SK-N-SH treated with all-trans-retinoic acid at 6 μM for 48 hours (cell line): ENCODE measurements at regions not wholly inside any gene's neighbourhood (a gene's known extent, or its start where the extent isn't known, plus 50 kb on each side); places are given as distances from the start of the nearest gene placed in this dataset.

Experiments used
- ATAC-seq: fragments of 200-7000 bp; cut with Tn5 transposase; 3 replicates; pipeline ENCODE4 v1.9.1; 2020; ENCODE audit warnings: mild to moderate bottlenecking, moderate library complexity
- ARNTL ChIP-seq: fragments of 450-650 bp; formaldehyde crosslinking; IDR thresholded peaks from 2 replicates; pipeline ENCODE4 v1.5.0; 2020; ENCODE audit warnings: low read depth, mild to moderate bottlenecking, moderate library complexity, borderline replicate concordance
- CSDC2 ChIP-seq: fragments of 250-450 bp; sonication (Bioruptor Pico); IDR thresholded peaks from 2 replicates; pipeline ENCODE4 v1.5.0; 2020; ENCODE audit warnings: mild to moderate bottlenecking, moderate library complexity
- ESRRG ChIP-seq: fragments of 250-450 bp; sonication (Bioruptor Pico); IDR thresholded peaks from 2 replicates; pipeline ENCODE4 v1.6.1; 2021; ENCODE audit warnings: mild to moderate bottlenecking
- GLIS3 ChIP-seq: fragments of 250-450 bp; sonication (Bioruptor Pico); IDR thresholded peaks from 2 replicates; pipeline ENCODE4 v1.5.0; 2020; ENCODE audit warnings: mild to moderate bottlenecking, moderate library complexity
- ISL1 ChIP-seq: fragments of 250-450 bp; sonication (Bioruptor Pico); IDR thresholded peaks from 2 replicates; pipeline ENCODE4 v2.1.2; 2022; ENCODE audit warnings: mild to moderate bottlenecking, moderate library complexity
- OSR1 ChIP-seq: fragments of 250-450 bp; sonication (Bioruptor Pico); IDR thresholded peaks from 2 replicates; pipeline ENCODE4 v1.8.0; 2022; ENCODE audit warnings: moderate library complexity, mild to moderate bottlenecking, inconsistent platforms
- PPARA ChIP-seq: fragments of 250-450 bp; sonication (Bioruptor Pico); IDR thresholded peaks from 2 replicates; pipeline ENCODE4 v1.5.0; 2020; ENCODE audit warnings: mild to moderate bottlenecking, borderline replicate concordance
- RARB ChIP-seq: fragments of 250-450 bp; sonication (Bioruptor Pico); IDR thresholded peaks from 2 replicates; pipeline ENCODE4 v1.8.0; 2021; ENCODE audit warnings: mild to moderate bottlenecking, moderate library complexity
- SNAI2 ChIP-seq: fragments of 250-450 bp; sonication (Bioruptor Pico); IDR thresholded peaks from 2 replicates; pipeline ENCODE4 v1.5.0; 2020; ENCODE audit warnings: mild to moderate bottlenecking, moderate library complexity
- TCF4 ChIP-seq: fragments of 250-450 bp; sonication (Bioruptor Pico); IDR thresholded peaks from 2 replicates; pipeline ENCODE4 v1.8.0; 2021; ENCODE audit warnings: mild to moderate bottlenecking, moderate library complexity, borderline replicate concordance
- TOX ChIP-seq: fragments of 250-450 bp; sonication (Bioruptor Pico); IDR thresholded peaks from 2 replicates; pipeline ENCODE4 v1.8.0; 2021; ENCODE audit warnings: mild to moderate bottlenecking, moderate library complexity, borderline replicate concordance
- ZC3H10 ChIP-seq: fragments of 250-450 bp; sonication (Bioruptor Pico); IDR thresholded peaks from 2 replicates; pipeline ENCODE4 v1.5.1; 2021; ENCODE audit warnings: mild to moderate bottlenecking, moderate library complexity
- ZFP3 ChIP-seq: fragments of 250-450 bp; sonication (Bioruptor Pico); IDR thresholded peaks from 2 replicates; pipeline ENCODE4 v1.5.0; 2020; ENCODE audit warnings: mild to moderate bottlenecking, moderate library complexity
- ZFP30 ChIP-seq: fragments of 450-650 bp; formaldehyde crosslinking; IDR thresholded peaks from 2 replicates; pipeline ENCODE4 v1.5.0; 2022; ENCODE audit warnings: mild to moderate bottlenecking, moderate library complexity
- ZNF565 ChIP-seq: fragments of 450-650 bp; formaldehyde crosslinking; conservative IDR thresholded peaks from 2 replicates; pipeline ENCODE4 v1.5.0; 2020; ENCODE audit warnings: low read depth, mild to moderate bottlenecking, moderate library complexity
- ZNF70 ChIP-seq: fragments of 450-650 bp; formaldehyde crosslinking; IDR thresholded peaks from 2 replicates; pipeline ENCODE4 v1.5.0; 2020; ENCODE audit warnings: mild to moderate bottlenecking, moderate library complexity
- ZNF8 ChIP-seq: fragments of 450-650 bp; formaldehyde crosslinking; IDR thresholded peaks from 2 replicates; pipeline ENCODE4 v1.5.0; 2020; ENCODE audit warnings: mild to moderate bottlenecking, moderate library complexity
- TF ChIP-seq, protein P1 (sequence below): fragments of 250-450 bp; sonication (Bioruptor Pico); IDR thresholded peaks from 2 replicates; pipeline ENCODE4 v1.5.1; 2021; ENCODE audit warnings: mild to moderate bottlenecking, moderate library complexity
- TF ChIP-seq, protein P2 (sequence below): fragments of 250-450 bp; sonication (Bioruptor Pico); IDR thresholded peaks from 2 replicates; pipeline ENCODE4 v1.5.1; 2020; ENCODE audit warnings: low read depth, mild to moderate bottlenecking, moderate library complexity
- TF ChIP-seq, protein P3 (sequence below): fragments of 250-450 bp; sonication (Bioruptor Pico); IDR thresholded peaks from 2 replicates; pipeline ENCODE4 v1.8.0; 2021; ENCODE audit warnings: low read depth, mild to moderate bottlenecking, moderate library complexity, borderline replicate concordance
- TF ChIP-seq, protein P4 (sequence below): fragments of 250-450 bp; sonication (Bioruptor Pico); IDR thresholded peaks from 2 replicates; pipeline ENCODE4 v1.8.0; 2020; ENCODE audit warnings: mild to moderate bottlenecking, moderate library complexity, borderline replicate concordance
- TF ChIP-seq, protein P5 (sequence below): fragments of 250-450 bp; sonication (Bioruptor Pico); IDR thresholded peaks from 2 replicates; pipeline ENCODE4 v1.5.0; 2020; ENCODE audit warnings: mild to moderate bottlenecking, moderate library complexity

DNA sequence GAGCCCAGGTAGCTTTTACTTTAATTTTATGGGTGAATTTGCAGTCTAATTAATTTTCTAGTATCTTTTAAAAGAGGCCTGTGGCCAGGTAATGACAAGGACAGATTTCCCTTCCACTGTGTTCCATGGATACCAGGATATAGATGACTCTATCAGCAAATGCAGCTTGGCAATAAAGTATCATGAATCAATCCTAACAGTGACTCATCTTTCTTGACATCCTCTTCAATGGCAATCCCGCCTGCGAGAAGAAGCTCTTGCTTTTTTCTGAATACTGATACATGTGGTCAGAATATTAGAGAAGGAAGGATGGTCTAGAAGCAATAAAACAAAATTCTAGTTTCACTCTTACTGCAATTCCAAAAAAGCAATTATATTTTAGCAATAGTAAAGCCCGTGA is 267.8 kb downstream of the DTHD1 start:
- no peak for TF ChIP-seq TCF4 (CRISPR knock-in tag)
- no peak for TF ChIP-seq CSDC2 (CRISPR knock-in tag)
- TF ChIP-seq, protein P1, sequence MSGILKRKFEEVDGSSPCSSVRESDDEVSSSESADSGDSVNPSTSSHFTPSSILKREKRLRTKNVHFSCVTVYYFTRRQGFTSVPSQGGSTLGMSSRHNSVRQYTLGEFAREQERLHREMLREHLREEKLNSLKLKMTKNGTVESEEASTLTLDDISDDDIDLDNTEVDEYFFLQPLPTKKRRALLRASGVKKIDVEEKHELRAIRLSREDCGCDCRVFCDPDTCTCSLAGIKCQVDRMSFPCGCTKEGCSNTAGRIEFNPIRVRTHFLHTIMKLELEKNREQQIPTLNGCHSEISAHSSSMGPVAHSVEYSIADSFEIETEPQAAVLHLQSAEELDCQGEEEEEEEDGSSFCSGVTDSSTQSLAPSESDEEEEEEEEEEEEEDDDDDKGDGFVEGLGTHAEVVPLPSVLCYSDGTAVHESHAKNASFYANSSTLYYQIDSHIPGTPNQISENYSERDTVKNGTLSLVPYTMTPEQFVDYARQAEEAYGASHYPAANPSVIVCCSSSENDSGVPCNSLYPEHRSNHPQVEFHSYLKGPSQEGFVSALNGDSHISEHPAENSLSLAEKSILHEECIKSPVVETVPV: no peak
- TF ChIP-seq ESRRG (CRISPR knock-in tag): no peak
- TF ChIP-seq ZFP30 (CRISPR knock-in tag): no peak
- no peak for TF ChIP-seq ISL1 (CRISPR knock-in tag)
- TF ChIP-seq GLIS3: no peak
- TF ChIP-seq, protein P2, sequence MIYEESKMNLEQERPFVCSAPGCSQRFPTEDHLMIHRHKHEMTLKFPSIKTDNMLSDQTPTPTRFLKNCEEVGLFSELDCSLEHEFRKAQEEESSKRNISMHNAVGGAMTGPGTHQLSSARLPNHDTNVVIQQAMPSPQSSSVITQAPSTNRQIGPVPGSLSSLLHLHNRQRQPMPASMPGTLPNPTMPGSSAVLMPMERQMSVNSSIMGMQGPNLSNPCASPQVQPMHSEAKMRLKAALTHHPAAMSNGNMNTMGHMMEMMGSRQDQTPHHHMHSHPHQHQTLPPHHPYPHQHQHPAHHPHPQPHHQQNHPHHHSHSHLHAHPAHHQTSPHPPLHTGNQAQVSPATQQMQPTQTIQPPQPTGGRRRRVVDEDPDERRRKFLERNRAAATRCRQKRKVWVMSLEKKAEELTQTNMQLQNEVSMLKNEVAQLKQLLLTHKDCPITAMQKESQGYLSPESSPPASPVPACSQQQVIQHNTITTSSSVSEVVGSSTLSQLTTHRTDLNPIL: no peak
- TF ChIP-seq, protein P3, sequence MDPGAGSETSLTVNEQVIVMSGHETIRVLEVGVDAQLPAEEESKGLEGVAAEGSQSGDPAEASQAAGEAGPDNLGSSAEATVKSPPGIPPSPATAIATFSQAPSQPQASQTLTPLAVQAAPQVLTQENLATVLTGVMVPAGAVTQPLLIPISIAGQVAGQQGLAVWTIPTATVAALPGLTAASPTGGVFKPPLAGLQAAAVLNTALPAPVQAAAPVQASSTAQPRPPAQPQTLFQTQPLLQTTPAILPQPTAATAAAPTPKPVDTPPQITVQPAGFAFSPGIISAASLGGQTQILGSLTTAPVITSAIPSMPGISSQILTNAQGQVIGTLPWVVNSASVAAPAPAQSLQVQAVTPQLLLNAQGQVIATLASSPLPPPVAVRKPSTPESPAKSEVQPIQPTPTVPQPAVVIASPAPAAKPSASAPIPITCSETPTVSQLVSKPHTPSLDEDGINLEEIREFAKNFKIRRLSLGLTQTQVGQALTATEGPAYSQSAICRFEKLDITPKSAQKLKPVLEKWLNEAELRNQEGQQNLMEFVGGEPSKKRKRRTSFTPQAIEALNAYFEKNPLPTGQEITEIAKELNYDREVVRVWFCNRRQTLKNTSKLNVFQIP (CRISPR knock-in tag): no peak
- TF ChIP-seq ZNF70: no peak
- no peak for TF ChIP-seq ZFP3 (CRISPR knock-in tag)
- TF ChIP-seq RARB (CRISPR knock-in tag): no peak
- TF ChIP-seq, protein P4, sequence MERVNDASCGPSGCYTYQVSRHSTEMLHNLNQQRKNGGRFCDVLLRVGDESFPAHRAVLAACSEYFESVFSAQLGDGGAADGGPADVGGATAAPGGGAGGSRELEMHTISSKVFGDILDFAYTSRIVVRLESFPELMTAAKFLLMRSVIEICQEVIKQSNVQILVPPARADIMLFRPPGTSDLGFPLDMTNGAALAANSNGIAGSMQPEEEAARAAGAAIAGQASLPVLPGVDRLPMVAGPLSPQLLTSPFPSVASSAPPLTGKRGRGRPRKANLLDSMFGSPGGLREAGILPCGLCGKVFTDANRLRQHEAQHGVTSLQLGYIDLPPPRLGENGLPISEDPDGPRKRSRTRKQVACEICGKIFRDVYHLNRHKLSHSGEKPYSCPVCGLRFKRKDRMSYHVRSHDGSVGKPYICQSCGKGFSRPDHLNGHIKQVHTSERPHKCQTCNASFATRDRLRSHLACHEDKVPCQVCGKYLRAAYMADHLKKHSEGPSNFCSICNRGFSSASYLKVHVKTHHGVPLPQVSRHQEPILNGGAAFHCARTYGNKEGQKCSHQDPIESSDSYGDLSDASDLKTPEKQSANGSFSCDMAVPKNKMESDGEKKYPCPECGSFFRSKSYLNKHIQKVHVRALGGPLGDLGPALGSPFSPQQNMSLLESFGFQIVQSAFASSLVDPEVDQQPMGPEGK (CRISPR knock-in tag): no peak
- no peak for TF ChIP-seq OSR1 (CRISPR knock-in tag)
- TF ChIP-seq SNAI2 (CRISPR knock-in tag): no peak
- no peak for TF ChIP-seq ZNF565 (CRISPR knock-in tag)
- TF ChIP-seq, protein P5, sequence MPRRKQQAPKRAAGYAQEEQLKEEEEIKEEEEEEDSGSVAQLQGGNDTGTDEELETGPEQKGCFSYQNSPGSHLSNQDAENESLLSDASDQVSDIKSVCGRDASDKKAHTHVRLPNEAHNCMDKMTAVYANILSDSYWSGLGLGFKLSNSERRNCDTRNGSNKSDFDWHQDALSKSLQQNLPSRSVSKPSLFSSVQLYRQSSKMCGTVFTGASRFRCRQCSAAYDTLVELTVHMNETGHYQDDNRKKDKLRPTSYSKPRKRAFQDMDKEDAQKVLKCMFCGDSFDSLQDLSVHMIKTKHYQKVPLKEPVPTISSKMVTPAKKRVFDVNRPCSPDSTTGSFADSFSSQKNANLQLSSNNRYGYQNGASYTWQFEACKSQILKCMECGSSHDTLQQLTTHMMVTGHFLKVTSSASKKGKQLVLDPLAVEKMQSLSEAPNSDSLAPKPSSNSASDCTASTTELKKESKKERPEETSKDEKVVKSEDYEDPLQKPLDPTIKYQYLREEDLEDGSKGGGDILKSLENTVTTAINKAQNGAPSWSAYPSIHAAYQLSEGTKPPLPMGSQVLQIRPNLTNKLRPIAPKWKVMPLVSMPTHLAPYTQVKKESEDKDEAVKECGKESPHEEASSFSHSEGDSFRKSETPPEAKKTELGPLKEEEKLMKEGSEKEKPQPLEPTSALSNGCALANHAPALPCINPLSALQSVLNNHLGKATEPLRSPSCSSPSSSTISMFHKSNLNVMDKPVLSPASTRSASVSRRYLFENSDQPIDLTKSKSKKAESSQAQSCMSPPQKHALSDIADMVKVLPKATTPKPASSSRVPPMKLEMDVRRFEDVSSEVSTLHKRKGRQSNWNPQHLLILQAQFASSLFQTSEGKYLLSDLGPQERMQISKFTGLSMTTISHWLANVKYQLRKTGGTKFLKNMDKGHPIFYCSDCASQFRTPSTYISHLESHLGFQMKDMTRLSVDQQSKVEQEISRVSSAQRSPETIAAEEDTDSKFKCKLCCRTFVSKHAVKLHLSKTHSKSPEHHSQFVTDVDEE: no peak
- TF ChIP-seq PPARA (CRISPR knock-in tag): no peak
- TF ChIP-seq ARNTL (CRISPR knock-in tag): no peak
- TF ChIP-seq TOX (CRISPR knock-in tag): no peak
- ATAC-seq: no peak

DNA sequence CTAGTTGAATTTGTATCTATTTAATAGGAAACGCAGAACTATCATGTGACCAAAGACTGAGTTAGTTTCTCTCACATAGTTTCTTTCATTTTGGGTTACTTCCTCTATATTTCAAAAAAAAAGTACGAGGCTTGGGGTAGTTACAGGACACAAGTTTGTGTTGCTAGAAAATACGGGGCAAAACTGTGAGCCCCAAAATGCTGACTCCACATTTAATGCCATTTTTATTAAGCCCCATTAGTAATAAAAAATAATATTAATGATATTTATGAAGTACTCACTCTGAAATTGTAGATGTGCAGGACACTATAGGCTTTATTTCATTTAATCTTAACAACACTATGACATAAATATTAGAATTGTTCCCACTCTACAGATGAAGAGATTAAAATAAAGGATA is 268.6 kb downstream of the DTHD1 start:
- ATAC-seq: no peak
- TF ChIP-seq TOX (CRISPR knock-in tag) (no peak), ZNF565 (CRISPR knock-in tag) (no peak), ZNF8 (CRISPR knock-in tag) (no peak), CSDC2 (CRISPR knock-in tag) (no peak), PPARA (CRISPR knock-in tag) (no peak), OSR1 (CRISPR knock-in tag) (no peak), SNAI2 (CRISPR knock-in tag) (no peak), ZNF70 (no peak), RARB (CRISPR knock-in tag) (no peak), ZFP3 (CRISPR knock-in tag) (no peak), ZC3H10 (CRISPR knock-in tag) (no peak), TCF4 (CRISPR knock-in tag) (no peak), ARNTL (CRISPR knock-in tag) (no peak), ESRRG (CRISPR knock-in tag) (no peak)
- TF ChIP-seq, protein P5: no peak
- TF ChIP-seq, protein P1: no peak
- TF ChIP-seq, protein P3 (CRISPR knock-in tag): no peak
